ENCODE measurements at regions not wholly inside any gene's neighbourhood (a gene's known extent, or its start where the extent isn't known, plus 50 kb on each side); places are given as distances from the start of the nearest gene placed in this dataset.

- peaks cover 0 to 3% of the 10 kb centered on the region in 2 experiments; a peak in 1 of 5 replicates for H3K27me3 ChIP-seq (ENCODE audit: control insufficient read depth in 1 of 2, insufficient read depth in 2 of 2, low read length in 2 of 2)
Observed at GRCh38 chr15:38756441-38756840, 191.8 kb upstream of the RASGRP1 start.

DNA sequence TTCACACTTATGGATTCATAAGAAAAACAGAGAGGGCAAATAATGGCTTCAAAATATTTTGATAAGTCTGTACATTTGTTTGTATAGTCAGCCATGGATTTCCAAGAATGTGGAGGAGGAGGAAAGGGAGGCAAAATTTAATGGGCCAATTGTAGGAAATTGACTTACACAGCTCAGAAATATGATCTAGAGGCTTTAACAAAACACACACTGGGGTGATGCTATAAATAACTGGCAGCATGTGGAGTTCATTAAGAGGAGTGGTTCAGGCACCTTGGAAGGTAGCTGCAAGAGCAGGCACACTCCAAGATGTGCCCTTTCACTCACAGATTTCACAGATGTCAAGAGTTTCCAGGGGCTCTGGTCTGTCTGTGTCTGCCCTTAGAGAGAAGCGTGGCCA is 193.4 kb upstream of the RASGRP1 start:
- no TSS peak for BruUV-seq (replicated peaks)
- no peak overlapping the region for H3K9ac ChIP-seq (ENCODE audit: insufficient read depth, low read depth, low read length)
- no peak overlapping the region for H3K4me3 ChIP-seq (replicated peaks in 1 of 3; ENCODE audit: insufficient read depth in 1 of 3, low read depth in 2 of 3, low read length in 3 of 3)
- in situ Hi-C loops (cut with HindIII; ENCODE audit: extremely low pct_ligation_motif_present, low pct_unique_long_range_greater_than_20kb) (no loop called here), intact Hi-C loops (cut with micrococcal nuclease; ENCODE audit: unreplicated experiment) (no loop called here)
- no peaks in the 10 kb centered on the region for H4K20me1 ChIP-seq (ENCODE audit: insufficient read depth, low read length)
- no peak overlapping the region for H2AFZ ChIP-seq (ENCODE audit: low read length)
- peaks cover 0 to 3% of the 10 kb centered on the region in 2 experiments; a peak in 1 of 5 replicates for H3K27me3 ChIP-seq (ENCODE audit: control insufficient read depth in 1 of 2, insufficient read depth in 2 of 2, low read length in 2 of 2)
- H3K4me1 ChIP-seq (ENCODE audit: insufficient read depth, low read length) = no peaks in the 10 kb centered on the region
- ATAC-seq = no peak
- H3K27ac ChIP-seq (ENCODE audit: extremely low read length, insufficient read depth, low read length) = no peak overlapping the region
- H3K79me2 ChIP-seq (ENCODE audit: insufficient read depth, low read length) = no peaks in the 10 kb centered on the region
- FAIRE-seq = no peak
- WGBS (ENCODE audit: low lambda C conversion rate) = 0% methylated on average over 1 of the region's 1 CpG
- no peak overlapping the region for H3K4me2 ChIP-seq (ENCODE audit: low read depth, low read length)
- H3K36me3 ChIP-seq (replicated peaks in 1 of 2; ENCODE audit: control insufficient read depth in 1 of 2, insufficient read depth in 2 of 2, low read length in 2 of 2) = no peaks in the 10 kb centered on the region
- ChIA-PET CTCF (ENCODE audit: low intra/inter-chr PET ratio, low total read pairs) (no interaction called here), POLR2A (no interaction called here)
- DNase-seq (ENCODE audit: low spot score) = no peak
- no peaks in the 10 kb centered on the region for H3K9me3 ChIP-seq (ENCODE audit: low read length)
- TF ChIP-seq DPF2 (CRISPR knock-in tag; IDR thresholded peaks at IDR 0.05; ENCODE audit: borderline replicate concordance, low read depth) (no peak), ZNF710 (CRISPR knock-in tag; IDR thresholded peaks at IDR 0.05; ENCODE audit: borderline replicate concordance) (no peak), ZFP36 (IDR thresholded peaks at IDR 0.05; ENCODE audit: borderline replicate concordance, low read depth, low read length, partially characterized antibody) (no peak), ELF3 (CRISPR knock-in tag; IDR thresholded peaks at IDR 0.05) (no peak), ZNF713 (CRISPR knock-in tag; IDR thresholded peaks at IDR 0.05) (no peak), ETV6 (CRISPR knock-in tag; conservative IDR thresholded peaks at IDR 0.05) (no peak), SOX5 (CRISPR knock-in tag; IDR thresholded peaks at IDR 0.05; ENCODE audit: borderline replicate concordance) (no peak), HMGA1 (CRISPR knock-in tag; conservative IDR thresholded peaks at IDR 0.05) (no peak)
- TF ChIP-seq, protein P1, sequence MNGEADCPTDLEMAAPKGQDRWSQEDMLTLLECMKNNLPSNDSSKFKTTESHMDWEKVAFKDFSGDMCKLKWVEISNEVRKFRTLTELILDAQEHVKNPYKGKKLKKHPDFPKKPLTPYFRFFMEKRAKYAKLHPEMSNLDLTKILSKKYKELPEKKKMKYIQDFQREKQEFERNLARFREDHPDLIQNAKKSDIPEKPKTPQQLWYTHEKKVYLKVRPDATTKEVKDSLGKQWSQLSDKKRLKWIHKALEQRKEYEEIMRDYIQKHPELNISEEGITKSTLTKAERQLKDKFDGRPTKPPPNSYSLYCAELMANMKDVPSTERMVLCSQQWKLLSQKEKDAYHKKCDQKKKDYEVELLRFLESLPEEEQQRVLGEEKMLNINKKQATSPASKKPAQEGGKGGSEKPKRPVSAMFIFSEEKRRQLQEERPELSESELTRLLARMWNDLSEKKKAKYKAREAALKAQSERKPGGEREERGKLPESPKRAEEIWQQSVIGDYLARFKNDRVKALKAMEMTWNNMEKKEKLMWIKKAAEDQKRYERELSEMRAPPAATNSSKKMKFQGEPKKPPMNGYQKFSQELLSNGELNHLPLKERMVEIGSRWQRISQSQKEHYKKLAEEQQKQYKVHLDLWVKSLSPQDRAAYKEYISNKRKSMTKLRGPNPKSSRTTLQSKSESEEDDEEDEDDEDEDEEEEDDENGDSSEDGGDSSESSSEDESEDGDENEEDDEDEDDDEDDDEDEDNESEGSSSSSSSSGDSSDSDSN (CRISPR knock-in tag; IDR thresholded peaks at IDR 0.05) = no peak

More at GRCh38 chr15:38756441-38756840, 191.8 kb upstream of the RASGRP1 start:
- H3K9me3 ChIP-seq (ENCODE audit: low read length) = no peaks in the 10 kb centered on the region
- no peaks in the 10 kb centered on the region for H3K36me3 ChIP-seq (replicated peaks in 1 of 2; ENCODE audit: control insufficient read depth in 1 of 2, insufficient read depth in 2 of 2, low read length in 2 of 2)
- H4K20me1 ChIP-seq (ENCODE audit: insufficient read depth, low read length) = no peaks in the 10 kb centered on the region
- FAIRE-seq (no peak), ATAC-seq (no peak), DNase-seq (ENCODE audit: low spot score) (no peak)
- no peaks in the 10 kb centered on the region for H3K4me1 ChIP-seq (ENCODE audit: insufficient read depth, low read length)
- H3K79me2 ChIP-seq (ENCODE audit: insufficient read depth, low read length) = no peaks in the 10 kb centered on the region
- intact Hi-C loops (cut with micrococcal nuclease; ENCODE audit: unreplicated experiment) (no loop called here), in situ Hi-C loops (cut with HindIII; ENCODE audit: extremely low pct_ligation_motif_present, low pct_unique_long_range_greater_than_20kb) (no loop called here)
- H3K9ac ChIP-seq (ENCODE audit: insufficient read depth, low read depth, low read length) = no peak overlapping the region
- TF ChIP-seq ZNF7 (CRISPR knock-in tag; IDR thresholded peaks at IDR 0.05) (no peak), ZSCAN12 (CRISPR knock-in tag; IDR thresholded peaks at IDR 0.05) (no peak), YEATS4 (CRISPR knock-in tag; IDR thresholded peaks at IDR 0.05; ENCODE audit: borderline replicate concordance) (no peak), TOPORS (CRISPR knock-in tag; IDR thresholded peaks at IDR 0.05) (no peak), NFE2L2 (IDR thresholded peaks at IDR 0.05; ENCODE audit: low read length) (no peak)
- TF ChIP-seq, protein P2, sequence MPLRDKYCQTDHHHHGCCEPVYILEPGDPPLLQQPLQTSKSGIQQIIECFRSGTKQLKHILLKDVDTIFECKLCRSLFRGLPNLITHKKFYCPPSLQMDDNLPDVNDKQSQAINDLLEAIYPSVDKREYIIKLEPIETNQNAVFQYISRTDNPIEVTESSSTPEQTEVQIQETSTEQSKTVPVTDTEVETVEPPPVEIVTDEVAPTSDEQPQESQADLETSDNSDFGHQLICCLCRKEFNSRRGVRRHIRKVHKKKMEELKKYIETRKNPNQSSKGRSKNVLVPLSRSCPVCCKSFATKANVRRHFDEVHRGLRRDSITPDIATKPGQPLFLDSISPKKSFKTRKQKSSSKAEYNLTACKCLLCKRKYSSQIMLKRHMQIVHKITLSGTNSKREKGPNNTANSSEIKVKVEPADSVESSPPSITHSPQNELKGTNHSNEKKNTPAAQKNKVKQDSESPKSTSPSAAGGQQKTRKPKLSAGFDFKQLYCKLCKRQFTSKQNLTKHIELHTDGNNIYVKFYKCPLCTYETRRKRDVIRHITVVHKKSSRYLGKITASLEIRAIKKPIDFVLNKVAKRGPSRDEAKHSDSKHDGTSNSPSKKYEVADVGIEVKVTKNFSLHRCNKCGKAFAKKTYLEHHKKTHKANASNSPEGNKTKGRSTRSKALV (CRISPR knock-in tag; IDR thresholded peaks at IDR 0.05) = no peak
- no peak overlapping the region for H3K4me3 ChIP-seq (replicated peaks in 1 of 3; ENCODE audit: insufficient read depth in 1 of 3, low read depth in 2 of 3, low read length in 3 of 3)
- H3K27ac ChIP-seq (ENCODE audit: extremely low read length, insufficient read depth, low read length) = no peak overlapping the region
- no peak overlapping the region for H2AFZ ChIP-seq (ENCODE audit: low read length)
- H3K4me2 ChIP-seq (ENCODE audit: low read depth, low read length) = no peak overlapping the region
- ChIA-PET CTCF (ENCODE audit: low intra/inter-chr PET ratio, low total read pairs) (no interaction called here), POLR2A (no interaction called here)
- WGBS (ENCODE audit: low lambda C conversion rate) = 13% methylated on average over 5 of the region's 5 CpGs
- no TSS peak for BruUV-seq (replicated peaks)
